ENCODE measurements at regions not wholly inside any gene's neighbourhood (a gene's known extent, or its start where the extent isn't known, plus 50 kb on each side); places are given as distances from the start of the nearest gene placed in this dataset.

- Histone ChIP-seq H3K27ac (no peak overlapping the region), H3K4me3 (no peak overlapping the region), H3K9me3 (no peaks in the 10 kb centered on the region), H3K4me1 (no peaks in the 10 kb centered on the region), H3K27me3 (no peaks in the 10 kb centered on the region), H3K36me3 (no peaks in the 10 kb centered on the region)
- TF ChIP-seq, protein P1, sequence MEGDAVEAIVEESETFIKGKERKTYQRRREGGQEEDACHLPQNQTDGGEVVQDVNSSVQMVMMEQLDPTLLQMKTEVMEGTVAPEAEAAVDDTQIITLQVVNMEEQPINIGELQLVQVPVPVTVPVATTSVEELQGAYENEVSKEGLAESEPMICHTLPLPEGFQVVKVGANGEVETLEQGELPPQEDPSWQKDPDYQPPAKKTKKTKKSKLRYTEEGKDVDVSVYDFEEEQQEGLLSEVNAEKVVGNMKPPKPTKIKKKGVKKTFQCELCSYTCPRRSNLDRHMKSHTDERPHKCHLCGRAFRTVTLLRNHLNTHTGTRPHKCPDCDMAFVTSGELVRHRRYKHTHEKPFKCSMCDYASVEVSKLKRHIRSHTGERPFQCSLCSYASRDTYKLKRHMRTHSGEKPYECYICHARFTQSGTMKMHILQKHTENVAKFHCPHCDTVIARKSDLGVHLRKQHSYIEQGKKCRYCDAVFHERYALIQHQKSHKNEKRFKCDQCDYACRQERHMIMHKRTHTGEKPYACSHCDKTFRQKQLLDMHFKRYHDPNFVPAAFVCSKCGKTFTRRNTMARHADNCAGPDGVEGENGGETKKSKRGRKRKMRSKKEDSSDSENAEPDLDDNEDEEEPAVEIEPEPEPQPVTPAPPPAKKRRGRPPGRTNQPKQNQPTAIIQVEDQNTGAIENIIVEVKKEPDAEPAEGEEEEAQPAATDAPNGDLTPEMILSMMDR (IDR thresholded peaks at IDR 0.05): no peak
- TF ChIP-seq POLR2AphosphoS5 (IDR thresholded peaks at IDR 0.05) (no peak), POLR2A (IDR thresholded peaks at IDR 0.05) (no peak)
- no peak for DNase-seq (ENCODE audit: low spot score in 2 of 2)
- intact Hi-C loops (cut with DNase I; ENCODE audit: low total_unique reads): no loop called here
Observed at GRCh38 chr11:69945157-69945556, 125.9 kb upstream of the FGF3 start.

GRCh38 chr11:69947059-69947792 lies 128.0 kb upstream of the FGF3 start:
- TF ChIP-seq, protein P1 (IDR thresholded peaks at IDR 0.05): no peak
- TF ChIP-seq POLR2AphosphoS5 (IDR thresholded peaks at IDR 0.05) (no peak), POLR2A (IDR thresholded peaks at IDR 0.05) (no peak)
- no peaks in the 10 kb centered on the region for H3K36me3 ChIP-seq
- no peaks in the 10 kb centered on the region for H3K27me3 ChIP-seq
- DNase-seq (ENCODE audit: low spot score in 2 of 2): no peak
- intact Hi-C loops (cut with DNase I; ENCODE audit: low total_unique reads): no loop called here
- H3K4me1 ChIP-seq: no peaks in the 10 kb centered on the region
- H3K9me3 ChIP-seq: no peaks in the 10 kb centered on the region
- no peak overlapping the region for H3K27ac ChIP-seq
- no peak overlapping the region for H3K4me3 ChIP-seq

DNA sequence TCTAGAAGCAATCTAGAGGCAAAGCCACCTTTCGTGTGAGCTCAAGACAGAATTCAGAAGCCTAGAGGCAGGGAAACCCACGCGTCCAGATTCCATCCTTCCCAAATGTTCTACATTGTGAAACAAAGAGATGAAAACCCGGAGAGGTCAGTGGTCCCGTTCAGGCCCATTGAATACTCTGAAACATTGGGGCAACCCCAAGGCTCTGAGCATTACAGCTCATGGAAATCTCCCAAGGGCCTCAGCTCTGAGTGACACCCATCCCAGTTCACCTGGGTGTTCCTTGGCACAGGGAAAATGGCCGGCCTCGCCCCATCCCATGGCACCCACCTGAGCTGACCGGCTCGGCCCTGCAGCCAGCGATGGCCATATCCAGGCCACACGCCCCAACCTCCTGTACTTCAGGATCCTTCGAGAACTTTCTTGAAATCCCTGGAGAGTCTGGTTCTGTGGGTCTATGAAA lies 128.6 kb upstream of the FGF3 start:
- no peak for DNase-seq (ENCODE audit: low spot score in 2 of 2)
- Histone ChIP-seq H3K27me3 (no peaks in the 10 kb centered on the region), H3K36me3 (no peaks in the 10 kb centered on the region), H3K4me3 (no peak overlapping the region), H3K4me1 (no peaks in the 10 kb centered on the region), H3K27ac (peak overlapping the region in 1 of 2 donors; percentile 3), H3K9me3 (no peaks in the 10 kb centered on the region)
- intact Hi-C loops (cut with DNase I; ENCODE audit: low total_unique reads): no loop called here
- TF ChIP-seq POLR2A (IDR thresholded peaks at IDR 0.05): no peak
- TF ChIP-seq, protein P1 (IDR thresholded peaks at IDR 0.05): no peak
- no peak for TF ChIP-seq POLR2AphosphoS5 (IDR thresholded peaks at IDR 0.05)

DNA sequence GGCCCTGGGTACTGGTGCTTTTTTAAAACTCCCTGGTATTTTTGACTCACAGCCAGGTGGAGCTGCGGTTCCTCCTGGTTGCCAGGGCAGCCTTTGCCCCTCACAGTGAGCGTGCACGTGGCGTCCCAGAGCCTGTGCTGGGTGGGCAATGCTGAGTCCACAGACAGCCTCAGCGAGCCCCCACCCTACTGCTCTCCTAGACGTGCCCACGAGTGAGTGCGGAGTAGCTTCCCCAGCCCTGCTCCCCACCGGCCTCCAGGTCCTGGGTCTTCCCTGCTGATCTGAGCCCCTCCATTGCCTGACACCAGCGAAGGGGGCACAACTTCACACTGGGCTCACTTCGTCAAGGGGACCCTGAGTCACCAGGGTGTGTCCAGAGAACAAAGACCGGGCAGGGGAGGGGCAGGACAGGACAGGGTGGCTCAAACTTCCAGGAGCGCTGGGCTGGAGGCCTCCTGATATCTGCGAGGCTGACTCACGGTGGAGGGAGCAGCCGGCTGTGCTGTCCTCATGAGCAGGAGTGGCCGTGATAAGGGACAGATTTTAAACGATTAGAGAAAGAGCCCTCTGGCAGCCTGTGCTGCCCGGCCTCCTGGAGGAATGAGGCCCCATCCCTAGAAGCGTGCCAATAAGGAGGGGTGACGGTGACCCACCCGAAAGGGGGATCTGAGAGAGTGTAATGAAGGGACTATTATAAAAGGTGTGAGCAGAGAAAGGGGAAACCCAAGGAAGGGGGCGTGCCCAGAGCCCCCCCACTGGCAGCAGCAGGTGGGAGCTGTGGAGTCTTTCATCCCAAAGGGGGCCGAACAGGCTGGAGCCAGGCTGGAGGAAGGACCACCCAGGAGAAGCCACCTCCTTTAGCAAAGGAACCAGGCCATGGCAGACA lies 129.3 kb upstream of the FGF3 start:
- DNase-seq (ENCODE audit: low spot score in 2 of 2): no peak
- Histone ChIP-seq H3K9me3 (no peaks in the 10 kb centered on the region), H3K27me3 (no peaks in the 10 kb centered on the region), H3K4me1 (no peaks in the 10 kb centered on the region), H3K4me3 (no peak overlapping the region), H3K27ac (peak overlapping the region; percentile 40 to 61), H3K36me3 (no peaks in the 10 kb centered on the region)
- no peak for TF ChIP-seq POLR2A (IDR thresholded peaks at IDR 0.05)
- TF ChIP-seq, protein P1 (IDR thresholded peaks at IDR 0.05): no peak
- TF ChIP-seq POLR2AphosphoS5 (IDR thresholded peaks at IDR 0.05): no peak
- intact Hi-C loops (cut with DNase I; ENCODE audit: low total_unique reads): no loop called here

GRCh38 chr11:69949327-69949726 lies 128.8 kb upstream of the ANO1 start:
- TF ChIP-seq POLR2A (IDR thresholded peaks at IDR 0.05): no peak
- TF ChIP-seq, protein P1 (IDR thresholded peaks at IDR 0.05): no peak
- TF ChIP-seq POLR2AphosphoS5 (IDR thresholded peaks at IDR 0.05): no peak
- Histone ChIP-seq H3K9me3 (no peaks in the 10 kb centered on the region), H3K4me1 (no peaks in the 10 kb centered on the region), H3K4me3 (no peak overlapping the region), H3K27ac (peak overlapping the region; percentile 40 to 61), H3K36me3 (no peaks in the 10 kb centered on the region), H3K27me3 (no peaks in the 10 kb centered on the region)
- DNase-seq (ENCODE audit: low spot score in 2 of 2): peak in 1 of 2 donors; percentile 78
- intact Hi-C loops (cut with DNase I; ENCODE audit: low total_unique reads): no loop called here

Measured in breast epithelium (tissue), 4 donors.